ENCODE measurements at regions not wholly inside any gene's neighbourhood (a gene's known extent, or its start where the extent isn't known, plus 50 kb on each side); places are given as distances from the start of the nearest gene placed in this dataset.
A peak's percentile ranks its signal among the peaks of the same experiment; 100 is the strongest.

DNA sequence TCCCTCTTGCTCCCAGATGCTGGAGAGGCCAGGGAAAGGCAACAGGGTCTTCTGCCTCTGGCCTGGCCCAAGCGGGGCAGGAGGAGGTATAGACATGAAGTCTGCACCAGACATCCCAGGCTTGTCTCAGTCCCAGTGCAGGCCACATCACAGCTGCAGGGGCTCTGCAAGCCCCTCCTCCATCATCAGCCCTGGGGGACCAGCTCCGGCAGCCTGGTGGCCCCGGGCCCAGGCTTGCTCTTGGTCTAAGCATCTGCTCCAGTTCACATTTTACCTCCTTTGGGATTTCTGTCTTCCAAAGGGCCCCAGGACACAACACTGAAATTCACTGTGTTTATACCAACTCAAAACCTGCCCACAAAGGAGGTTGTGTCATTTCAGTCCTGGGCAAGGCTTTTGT lies 359.4 kb downstream of the ZNF536 start:
- ATAC-seq = peak in 2 of 8 donors; percentile 37 to 58
- no peak overlapping the region for H3K27ac ChIP-seq
- TF ChIP-seq, protein P1, sequence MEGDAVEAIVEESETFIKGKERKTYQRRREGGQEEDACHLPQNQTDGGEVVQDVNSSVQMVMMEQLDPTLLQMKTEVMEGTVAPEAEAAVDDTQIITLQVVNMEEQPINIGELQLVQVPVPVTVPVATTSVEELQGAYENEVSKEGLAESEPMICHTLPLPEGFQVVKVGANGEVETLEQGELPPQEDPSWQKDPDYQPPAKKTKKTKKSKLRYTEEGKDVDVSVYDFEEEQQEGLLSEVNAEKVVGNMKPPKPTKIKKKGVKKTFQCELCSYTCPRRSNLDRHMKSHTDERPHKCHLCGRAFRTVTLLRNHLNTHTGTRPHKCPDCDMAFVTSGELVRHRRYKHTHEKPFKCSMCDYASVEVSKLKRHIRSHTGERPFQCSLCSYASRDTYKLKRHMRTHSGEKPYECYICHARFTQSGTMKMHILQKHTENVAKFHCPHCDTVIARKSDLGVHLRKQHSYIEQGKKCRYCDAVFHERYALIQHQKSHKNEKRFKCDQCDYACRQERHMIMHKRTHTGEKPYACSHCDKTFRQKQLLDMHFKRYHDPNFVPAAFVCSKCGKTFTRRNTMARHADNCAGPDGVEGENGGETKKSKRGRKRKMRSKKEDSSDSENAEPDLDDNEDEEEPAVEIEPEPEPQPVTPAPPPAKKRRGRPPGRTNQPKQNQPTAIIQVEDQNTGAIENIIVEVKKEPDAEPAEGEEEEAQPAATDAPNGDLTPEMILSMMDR (IDR thresholded peaks at IDR 0.05) = no peak

GRCh38 chr19:30729451-30729850 lies 357.3 kb downstream of the ZNF536 start:
- 80 to 82% methylated on average over 6 of the region's 6 CpGs for WGBS, 2 donors
- TF ChIP-seq, protein P1 (IDR thresholded peaks at IDR 0.05) = no peak
- H3K27me3 ChIP-seq = peaks cover 0 to 5% (median 0%) of the 10 kb centered on the region in 7 donors
- H3K4me3 ChIP-seq = no peak overlapping the region
- intact Hi-C loops (cut with DNase I) = no loop called here
- H3K4me1 ChIP-seq = no peaks in the 10 kb centered on the region
- H3K9me3 ChIP-seq = no peaks in the 10 kb centered on the region
- DNase-seq = no peak
- H3K36me3 ChIP-seq = no peaks in the 10 kb centered on the region
- ATAC-seq = no peak
- no peak overlapping the region for H3K27ac ChIP-seq

More for the DNA sequence above, 359.4 kb downstream of the ZNF536 start:
- WGBS, 2 donors = 68 to 84% methylated on average over 3 of the region's 3 CpGs
- DNase-seq = peak; percentile 16 to 20
- no peak overlapping the region for H3K4me3 ChIP-seq
- H3K27me3 ChIP-seq = peaks cover 0 to 6% (median 3%) of the 10 kb centered on the region in 7 donors
- no peaks in the 10 kb centered on the region for H3K36me3 ChIP-seq
- intact Hi-C loops (cut with DNase I) = no loop called here
- no peaks in the 10 kb centered on the region for H3K9me3 ChIP-seq
- no peaks in the 10 kb centered on the region for H3K4me1 ChIP-seq

DNA sequence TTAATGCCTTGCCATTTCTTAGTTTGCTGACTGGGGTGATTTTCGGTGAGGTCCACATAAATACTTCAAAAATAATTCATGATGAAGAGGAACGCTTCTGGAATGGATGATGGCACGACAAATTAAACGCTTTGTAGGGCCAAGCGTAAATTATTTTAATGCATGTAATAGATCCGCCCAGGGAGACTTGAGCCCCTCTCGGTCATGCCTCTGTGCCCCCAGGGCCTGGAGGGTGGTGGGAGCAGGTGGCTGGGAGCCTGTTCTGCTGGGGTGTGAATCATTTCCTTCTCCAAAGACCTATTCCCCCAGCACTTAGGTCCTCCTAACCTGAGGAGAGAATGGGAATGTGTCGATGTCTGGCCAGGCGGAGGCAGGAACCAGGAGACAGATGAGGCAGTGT lies 350.6 kb downstream of the ZNF536 start:
- Histone ChIP-seq H3K27ac (no peak overlapping the region), H3K36me3 (no peaks in the 10 kb centered on the region), H3K27me3 (peaks cover 0 to 9% (median 0%) of the 10 kb centered on the region in 7 donors), H3K4me1 (peaks cover 3 to 20% (median 14%) of the 10 kb centered on the region in 9 donors), H3K4me3 (no peak overlapping the region), H3K9me3 (no peaks in the 10 kb centered on the region)
- DNase-seq (no peak), ATAC-seq (no peak)
- TF ChIP-seq, protein P1 (IDR thresholded peaks at IDR 0.05) = no peak
- WGBS, 2 donors = 94% methylated on average over 9 of the region's 9 CpGs
- intact Hi-C loops (cut with DNase I) = no loop called here

GRCh38 chr19:30722186-30722585 lies 350.0 kb downstream of the ZNF536 start:
- H3K4me3 ChIP-seq = no peak overlapping the region
- peaks cover 0 to 9% (median 0%) of the 10 kb centered on the region in 7 donors for H3K27me3 ChIP-seq
- H3K9me3 ChIP-seq = no peaks in the 10 kb centered on the region
- ATAC-seq (no peak), DNase-seq (no peak)
- H3K27ac ChIP-seq = no peak overlapping the region
- no peaks in the 10 kb centered on the region for H3K36me3 ChIP-seq
- intact Hi-C loops (cut with DNase I) = no loop called here
- WGBS, 2 donors = 91 to 93% methylated on average over 8 of the region's 8 CpGs
- TF ChIP-seq, protein P1 (IDR thresholded peaks at IDR 0.05) = no peak
- peaks cover 3 to 20% (median 14%) of the 10 kb centered on the region in 9 donors for H3K4me1 ChIP-seq
